ENCODE measurements at regions not wholly inside any gene's neighbourhood (a gene's known extent, or its start where the extent isn't known, plus 50 kb on each side); places are given as distances from the start of the nearest gene placed in this dataset.

DNA sequence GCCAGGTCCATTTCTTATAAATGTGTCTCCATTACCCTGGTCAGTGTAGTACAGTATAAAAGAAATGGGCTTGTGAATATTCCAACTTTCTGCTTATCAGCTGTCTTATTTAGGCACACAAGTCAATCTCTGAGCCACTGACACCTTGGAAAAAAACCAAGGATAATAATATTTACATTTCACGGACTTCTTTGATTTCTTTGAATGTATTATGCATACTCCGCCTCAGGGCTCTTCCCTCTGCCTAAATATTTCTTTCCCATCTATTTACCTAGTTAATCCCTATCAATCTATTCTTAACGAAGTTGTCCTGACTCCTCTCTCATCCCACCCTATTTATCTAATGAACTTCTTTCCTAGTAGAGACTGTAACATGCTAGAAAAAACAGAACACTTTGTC, 253.8 kb downstream of the CRPPA start:
- DNase-seq (ENCODE audit: low read depth, low spot score): no peak

- no peak for DNase-seq (ENCODE audit: low read depth, low spot score)
These were observed 277.0 kb downstream of the CRPPA start for GRCh38 chr7:16144361-16144760.

GRCh38 chr7:16137944-16138343, 283.4 kb downstream of the CRPPA start:
- no peak for DNase-seq (ENCODE audit: low read depth, low spot score)

DNA sequence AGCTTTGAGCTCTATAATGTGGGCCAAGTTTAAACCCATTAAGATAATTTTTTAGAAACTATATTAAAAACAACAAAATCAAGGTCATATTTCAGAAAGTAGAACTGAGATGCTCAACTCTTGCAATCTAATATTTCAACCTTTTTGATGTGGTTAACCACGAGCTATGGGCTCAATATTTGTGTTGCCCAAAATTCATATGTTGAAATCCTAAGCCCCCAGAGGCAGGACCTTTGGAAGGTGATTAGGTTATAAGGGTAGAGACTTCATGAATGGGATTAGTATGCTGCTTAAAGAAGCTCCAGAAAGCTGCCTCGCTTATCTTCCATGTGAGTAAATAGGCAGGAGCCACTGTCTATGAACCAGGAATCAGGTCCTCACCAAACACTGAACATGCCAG, 284.4 kb downstream of the CRPPA start:
- DNase-seq (ENCODE audit: low read depth, low spot score): no peak

DNA sequence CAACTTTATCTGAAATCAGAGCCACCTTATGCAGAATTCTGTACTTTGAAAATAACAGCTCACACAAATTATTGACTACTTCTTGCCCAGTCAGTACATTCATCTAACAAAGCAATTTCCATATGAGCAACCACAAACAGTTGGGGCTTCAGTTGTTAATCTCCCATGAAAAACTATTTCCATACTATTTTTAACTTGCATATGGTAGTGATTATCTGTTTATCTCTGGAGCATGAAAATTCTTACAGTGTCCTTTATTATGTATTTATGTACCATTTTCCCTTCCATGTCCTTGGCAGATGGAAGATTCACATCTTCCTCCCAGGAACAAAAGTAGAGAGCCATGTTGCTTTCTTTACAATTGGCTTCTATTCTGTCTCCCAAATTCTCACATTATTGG, 285.7 kb downstream of the CRPPA start:
- no peak for DNase-seq (ENCODE audit: low read depth, low spot score)

GRCh38 chr7:16130111-16131110, 290.9 kb downstream of the CRPPA start:
- no peak for DNase-seq (ENCODE audit: low read depth, low spot score)

DNA sequence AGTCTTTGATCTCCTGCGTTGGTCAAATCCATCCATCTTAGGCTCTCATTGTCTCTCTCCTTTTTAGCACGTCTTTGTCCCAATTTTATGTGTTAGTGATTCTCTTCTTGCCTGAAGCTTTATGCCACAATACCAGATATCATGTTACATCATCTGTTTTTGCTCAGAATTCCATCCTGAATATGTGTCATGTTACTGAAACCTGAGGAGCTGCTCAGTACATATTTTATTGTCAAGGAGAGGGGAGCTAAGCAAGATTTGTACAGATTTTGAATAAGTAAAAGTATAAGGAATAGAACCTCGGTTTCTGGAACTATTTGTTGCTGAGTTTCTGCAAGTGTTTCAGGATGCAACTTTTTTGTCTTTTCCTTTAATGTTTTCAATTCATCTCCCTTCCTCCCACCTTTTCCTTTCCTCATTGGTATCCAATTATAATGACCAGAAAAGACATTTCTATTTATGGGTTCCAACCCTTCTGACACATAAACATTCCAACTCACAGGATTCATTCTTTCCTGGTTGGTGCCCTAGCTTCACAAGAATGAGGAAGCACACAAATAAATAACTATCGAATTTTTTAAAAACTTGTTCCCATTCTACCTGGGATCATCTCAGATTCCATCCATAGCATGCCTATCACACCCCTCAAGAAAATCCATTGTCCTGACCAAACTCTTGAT, 291.8 kb downstream of the CRPPA start:
- DNase-seq (ENCODE audit: low read depth, low spot score): no peak

GRCh38 chr7:16123117-16123770, 298.1 kb downstream of the CRPPA start:
- no peak for DNase-seq (ENCODE audit: low read depth, low spot score)

DNA sequence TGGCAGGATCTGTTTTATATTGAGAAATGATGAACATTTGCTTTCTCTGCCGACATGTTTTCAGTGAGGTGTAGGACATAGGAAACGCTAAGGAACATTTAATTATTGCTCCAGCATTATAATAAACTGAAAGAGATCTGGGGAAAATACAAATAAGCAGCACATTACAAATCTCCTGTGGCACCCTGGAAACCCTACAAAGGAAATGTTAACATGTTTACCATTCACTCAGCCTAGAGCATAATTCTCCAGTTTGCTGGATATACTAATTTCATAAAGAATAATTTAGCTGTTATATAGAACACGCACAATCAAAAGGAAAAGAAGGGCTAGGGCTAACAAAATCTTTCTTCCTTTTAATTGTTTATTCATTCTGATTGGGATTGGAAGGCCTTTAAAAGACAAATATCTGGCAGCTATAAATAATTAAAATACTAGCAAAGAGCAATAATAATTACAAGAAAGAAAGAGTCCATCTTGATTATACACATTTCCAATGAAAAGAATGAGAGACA, 299.4 kb downstream of the CRPPA start:
- DNase-seq (ENCODE audit: low read depth, low spot score): no peak

GRCh38 chr7:16115374-16115773, 306.0 kb downstream of the CRPPA start:
- DNase-seq (ENCODE audit: low read depth, low spot score): no peak

GRCh38 chr7:16114633-16115032, 306.7 kb downstream of the CRPPA start:
- no peak for DNase-seq (ENCODE audit: low read depth, low spot score)

- no peak for DNase-seq (ENCODE audit: low read depth, low spot score)
These were observed 307.3 kb downstream of the CRPPA start for GRCh38 chr7:16114071-16114470.

- no peak for DNase-seq (ENCODE audit: low read depth, low spot score)
These were observed 308.3 kb downstream of the CRPPA start for GRCh38 chr7:16113058-16113457.

GRCh38 chr7:16106869-16107268, 314.5 kb downstream of the CRPPA start:
- no peak for DNase-seq (ENCODE audit: low read depth, low spot score)

GRCh38 chr7:16106300-16106699, 315.0 kb downstream of the CRPPA start:
- DNase-seq (ENCODE audit: low read depth, low spot score): no peak

- DNase-seq (ENCODE audit: low read depth, low spot score): no peak
These were observed 322.0 kb downstream of the CRPPA start for GRCh38 chr7:16099302-16099849.

- no peak for DNase-seq (ENCODE audit: low read depth, low spot score)
These were observed 322.7 kb downstream of the CRPPA start for GRCh38 chr7:16098585-16099179.

DNA sequence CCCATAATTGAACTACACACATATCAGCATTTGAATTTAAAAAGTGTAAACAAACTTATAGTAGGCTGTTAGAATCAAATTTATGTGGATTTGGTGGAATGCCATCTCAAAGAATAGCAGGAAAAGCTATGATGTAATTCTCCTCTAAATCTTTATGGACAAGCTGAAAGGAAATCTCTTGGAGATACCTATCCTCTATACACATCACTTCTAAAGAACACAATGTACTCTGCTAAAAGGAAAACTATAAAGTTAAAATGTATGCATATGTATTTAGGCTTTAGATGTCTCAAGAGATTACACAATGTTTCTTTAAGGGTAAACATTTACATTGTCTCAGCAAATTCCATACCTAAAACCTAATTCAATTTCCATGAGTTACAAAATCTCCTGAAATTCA, 323.3 kb downstream of the CRPPA start:
- DNase-seq (ENCODE audit: low read depth, low spot score): no peak

DNA sequence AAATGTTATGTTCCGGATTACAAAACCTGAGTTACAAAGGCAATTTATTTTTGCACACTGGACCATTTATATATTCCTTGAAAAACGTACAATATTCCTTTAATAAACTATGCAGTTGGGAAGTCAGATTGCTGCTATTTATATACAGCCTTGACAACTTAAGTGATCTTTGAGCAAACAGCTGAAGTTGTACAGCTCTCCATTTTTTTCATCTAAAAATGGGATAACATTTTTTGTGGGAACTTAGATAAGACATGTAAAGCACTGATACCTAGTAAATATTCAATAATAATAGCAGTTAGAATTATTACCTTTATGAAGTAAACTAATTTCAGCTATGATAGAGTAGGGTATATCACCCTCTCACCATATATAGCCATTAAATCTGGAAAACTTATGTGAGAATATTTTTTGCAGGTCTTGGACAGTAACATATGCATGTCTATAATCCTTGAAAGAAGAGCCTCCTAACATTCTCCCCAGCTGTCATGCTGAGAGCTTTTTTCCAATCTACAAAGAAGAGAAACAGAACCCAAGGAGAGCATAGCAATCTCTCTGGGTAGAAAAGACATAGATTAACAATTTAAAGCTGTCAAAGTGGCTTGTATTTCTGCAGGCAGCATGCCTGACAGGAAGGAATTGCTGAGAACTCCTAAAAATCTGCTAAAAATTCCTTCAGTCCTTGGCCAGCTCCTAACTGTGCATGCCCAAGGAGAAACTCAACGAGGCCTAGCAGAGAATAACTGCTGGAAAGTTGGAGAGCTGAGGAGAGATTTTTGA, 326.0 kb downstream of the CRPPA start:
- no peak for DNase-seq (ENCODE audit: low read depth, low spot score)

- no peak for DNase-seq (ENCODE audit: low read depth, low spot score)
These were observed 326.7 kb downstream of the CRPPA start for GRCh38 chr7:16094651-16095050.

DNA sequence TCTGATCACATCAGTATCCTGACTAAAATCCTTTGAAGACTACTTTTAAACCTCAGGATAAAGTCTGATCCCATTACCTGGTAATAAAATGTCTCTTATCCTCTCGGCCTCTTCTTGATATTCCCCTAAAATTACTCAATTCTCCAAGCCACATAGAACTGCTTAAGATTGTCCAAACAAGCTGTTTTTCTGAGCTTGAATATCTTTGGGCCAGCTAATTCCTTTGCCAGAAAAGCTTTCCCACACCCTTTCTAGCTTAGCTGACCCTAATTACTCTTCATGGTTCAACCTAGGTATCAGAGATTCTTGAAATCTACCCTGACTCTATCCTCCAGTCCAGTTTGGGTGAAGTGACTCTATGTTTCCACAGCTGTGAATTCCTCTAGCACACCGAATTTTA, 328.6 kb downstream of the CRPPA start:
- no peak for DNase-seq (ENCODE audit: low read depth, low spot score)

All from iPS DF 19.7 (cell line).